Colonic mucosa (tissue), 4 donors: ENCODE measurements at regions not wholly inside any gene's neighbourhood (a gene's known extent, or its start where the extent isn't known, plus 50 kb on each side); places are given as distances from the start of the nearest gene placed in this dataset.

Experiments used
- DNase-seq: peaks from one replicate; pipeline ENCODE4 v3.0.0-alpha.2; 2020
- H3K27ac ChIP-seq: fragments of 200-600 bp; one replicate; pipeline ENCODE4 v1.8.0; 2021
- H3K27me3 ChIP-seq: fragments of 200-600 bp; one replicate; pipeline ENCODE4 v1.8.0; 2021
- H3K36me3 ChIP-seq: fragments of 200-600 bp; one replicate; pipeline ENCODE4 v1.8.0; 2021
- H3K4me1 ChIP-seq: fragments of 200-600 bp; one replicate; pipeline ENCODE4 v1.8.0; 2021; ENCODE audit warnings: mild to moderate bottlenecking
- H3K4me3 ChIP-seq: fragments of 200-600 bp; one replicate; pipeline ENCODE4 v1.8.0; 2021
- H3K9ac ChIP-seq, 2 donors: one replicate each; pipeline ENCODE4 v1.7.0; 2013; ENCODE audit warnings: control low read depth in 2 of 2, low read depth in 2 of 2, low read length in 2 of 2
- H3K9me3 ChIP-seq: fragments of 200-600 bp; one replicate; pipeline ENCODE4 v1.8.0; 2021
- CTCF ChIP-seq: fragments of 200-600 bp; IDR thresholded peaks from one replicate; pipeline ENCODE4 v1.8.0; 2022; ENCODE audit warnings: antibody characterized with exemption, mild to moderate bottlenecking
- intact Hi-C: fragments of 100-400 bp; cut with DNase I; formaldehyde crosslinking; loops from one replicate; pipeline ENCODE4 v1.14.1; 2022
- donor health status: healthy.
- donor health status: DM: no; HTN: no; CAD: no.
- donor health status: DM: no; HTN: no; CAD: no.

- H3K4me3 ChIP-seq = no peak overlapping the region
- no peak for DNase-seq
- no peaks in the 10 kb centered on the region for H3K9me3 ChIP-seq
- H3K9ac ChIP-seq = no peak overlapping the region
- H3K27ac ChIP-seq = no peak overlapping the region
- no peaks in the 10 kb centered on the region for H3K36me3 ChIP-seq
- TF ChIP-seq CTCF = no peak
- H3K4me1 ChIP-seq = no peaks in the 10 kb centered on the region
- intact Hi-C loops = no loop called here
- no peaks in the 10 kb centered on the region for H3K27me3 ChIP-seq
Observed at GRCh38 chr18:41681138-41681880, 273.7 kb upstream of the PIK3C3 start.

GRCh38 chr18:41674506-41674905 lies 280.5 kb upstream of the PIK3C3 start:
- no peak overlapping the region for H3K27ac ChIP-seq
- no peaks in the 10 kb centered on the region for H3K9me3 ChIP-seq
- H3K4me1 ChIP-seq = no peaks in the 10 kb centered on the region
- no peaks in the 10 kb centered on the region for H3K27me3 ChIP-seq
- no peaks in the 10 kb centered on the region for H3K36me3 ChIP-seq
- intact Hi-C loops = no loop called here
- no peak overlapping the region for H3K4me3 ChIP-seq
- no peak for TF ChIP-seq CTCF
- H3K9ac ChIP-seq = no peak overlapping the region
- no peak for DNase-seq

GRCh38 chr18:41666231-41666630 lies 288.8 kb upstream of the PIK3C3 start:
- Histone ChIP-seq H3K27ac (no peak overlapping the region), H3K4me1 (no peaks in the 10 kb centered on the region), H3K27me3 (no peaks in the 10 kb centered on the region), H3K36me3 (no peaks in the 10 kb centered on the region), H3K9ac (no peak overlapping the region), H3K4me3 (no peak overlapping the region), H3K9me3 (no peaks in the 10 kb centered on the region)
- intact Hi-C loops = no loop called here
- DNase-seq = no peak
- TF ChIP-seq CTCF = no peak

- H3K4me3 ChIP-seq = no peak overlapping the region
- no peak for DNase-seq
- H3K27ac ChIP-seq = no peak overlapping the region
- H3K27me3 ChIP-seq = no peaks in the 10 kb centered on the region
- no peaks in the 10 kb centered on the region for H3K4me1 ChIP-seq
- no peak for TF ChIP-seq CTCF
- no peak overlapping the region for H3K9ac ChIP-seq
- H3K36me3 ChIP-seq = no peaks in the 10 kb centered on the region
- no peaks in the 10 kb centered on the region for H3K9me3 ChIP-seq
- intact Hi-C loops = no loop called here
Observed at GRCh38 chr18:41665210-41665609, 289.8 kb upstream of the PIK3C3 start.

- Histone ChIP-seq H3K27ac (no peak overlapping the region), H3K27me3 (no peaks in the 10 kb centered on the region), H3K9ac (no peak overlapping the region), H3K9me3 (no peaks in the 10 kb centered on the region), H3K4me1 (no peaks in the 10 kb centered on the region), H3K4me3 (no peak overlapping the region), H3K36me3 (no peaks in the 10 kb centered on the region)
- intact Hi-C loops = no loop called here
- DNase-seq = no peak
- no peak for TF ChIP-seq CTCF
Observed at GRCh38 chr18:41660654-41661053, 294.4 kb upstream of the PIK3C3 start.
